GM23338 (cell line): ENCODE measurements at regions not wholly inside any gene's neighbourhood (a gene's known extent, or its start where the extent isn't known, plus 50 kb on each side); places are given as distances from the start of the nearest gene placed in this dataset.

Source experiments
- ATAC-seq: fragments of 200-7000 bp; cut with Tn5 transposase; 3 replicates; pipeline ENCODE4 v1.9.1; 2020
- DNase-seq: peaks from one replicate; pipeline ENCODE4 v3.0.0-alpha.2; 2015; ENCODE audit warnings: low spot score
- H2AFZ ChIP-seq: fragments of 200-600 bp; sonication (generic); 2 replicates; pipeline ENCODE4 v1.8.0; 2016; ENCODE audit warnings: antibody characterized with exemption, mild to moderate bottlenecking, moderate library complexity
- H3F3A ChIP-seq: fragments of 200-600 bp; sonication (generic); replicated peaks from 2 replicates; pipeline ENCODE4 v1.8.0; 2017; ENCODE audit warnings: antibody characterized with exemption, mixed run types, low read depth
- H3K27ac ChIP-seq: fragments of 200-600 bp; sonication (generic); 2 replicates; pipeline ENCODE4 v1.6.1; 2016; ENCODE audit warnings: low read depth
- H3K27me3 ChIP-seq: fragments of 200-600 bp; sonication (generic); 2 replicates; pipeline ENCODE4 v1.8.0; 2016; ENCODE audit warnings: mild to moderate bottlenecking, mixed run types, moderate library complexity; ENCODE audit not compliant: insufficient read depth
- H3K36me3 ChIP-seq: fragments of 200-600 bp; sonication (generic); 2 replicates; pipeline ENCODE4 v1.8.0; 2016; ENCODE audit warnings: mild to moderate bottlenecking; ENCODE audit not compliant: insufficient read depth
- H3K4me1 ChIP-seq: fragments of 200-600 bp; sonication (generic); 2 replicates; pipeline ENCODE4 v1.8.0; 2016; ENCODE audit warnings: mild to moderate bottlenecking, moderate library complexity; ENCODE audit not compliant: insufficient read depth
- H3K4me2 ChIP-seq: fragments of 200-600 bp; sonication (generic); 2 replicates; pipeline ENCODE4 v1.7.1; 2017; ENCODE audit warnings: mixed run types
- H3K4me3 ChIP-seq: fragments of 200-600 bp; sonication (generic); 2 replicates; pipeline ENCODE4 v1.6.1; 2016; ENCODE audit warnings: mixed run types
- H3K79me2 ChIP-seq: fragments of 200-600 bp; sonication (generic); replicated peaks from 2 replicates; pipeline ENCODE4 v1.8.0; 2017; ENCODE audit warnings: mild to moderate bottlenecking; ENCODE audit not compliant: insufficient read depth
- H3K9me2 ChIP-seq: fragments of 200-600 bp; sonication (generic); 2 replicates; pipeline ENCODE4 v1.8.0; 2017; ENCODE audit not compliant: insufficient read depth
- H4K20me1 ChIP-seq: fragments of 200-600 bp; sonication (generic); replicated peaks from 2 replicates; pipeline ENCODE4 v1.8.0; 2017; ENCODE audit warnings: mild to moderate bottlenecking; ENCODE audit not compliant: insufficient read depth
- H3K27ac Mint-ChIP-seq: 2 replicates; pipeline ENCODE4 v1.8.0; 2020; ENCODE audit warnings: inconsistent platforms, mild to moderate bottlenecking, moderate library complexity, mixed read lengths
- H3K27me3 Mint-ChIP-seq: 3 replicates; pipeline ENCODE4 v1.8.0; 2022; ENCODE audit warnings: low read depth, mild to moderate bottlenecking, moderate library complexity, mixed read lengths, inconsistent platforms; ENCODE audit not compliant: insufficient read depth, poor library complexity
- H3K36me3 Mint-ChIP-seq: 3 replicates; pipeline ENCODE4 v1.8.0; 2021; ENCODE audit warnings: low read depth, mild to moderate bottlenecking, inconsistent platforms, moderate library complexity, mixed read lengths
- H3K4me1 Mint-ChIP-seq: 3 replicates; pipeline ENCODE4 v1.8.0; 2020; ENCODE audit warnings: mild to moderate bottlenecking, inconsistent platforms, mixed read lengths
- H3K4me3 Mint-ChIP-seq: 3 replicates; pipeline ENCODE4 v1.8.0; 2021; ENCODE audit warnings: moderate library complexity, mild to moderate bottlenecking, inconsistent platforms, mixed read lengths
- H3K9me3 Mint-ChIP-seq: 3 replicates; pipeline ENCODE4 v1.8.0; 2020; ENCODE audit warnings: moderate library complexity, mild to moderate bottlenecking, inconsistent platforms, mixed read lengths
- EZH2 ChIP-seq: fragments of 200-600 bp; sonication (generic); IDR thresholded peaks from one replicate; pipeline ENCODE4 v1.8.0; 2017; ENCODE audit warnings: antibody characterized with exemption, mild to moderate bottlenecking, low read depth; ENCODE audit not compliant: unreplicated experiment
- EZH2phosphoT487 ChIP-seq: fragments of 200-600 bp; sonication (generic); IDR thresholded peaks from one replicate; pipeline ENCODE4 v1.8.1; 2018; ENCODE audit warnings: antibody characterized with exemption; ENCODE audit not compliant: unreplicated experiment
- NANOG ChIP-seq: IDR thresholded peaks from 2 replicates; pipeline ENCODE4 v1.6.1; 2016; ENCODE audit warnings: antibody characterized with exemption, borderline replicate concordance
- POLR2AphosphoS5 ChIP-seq: IDR thresholded peaks from 2 replicates; pipeline ENCODE4 v1.6.1; 2016; ENCODE audit warnings: antibody characterized with exemption, low read depth
- STAT1 ChIP-seq: IDR thresholded peaks from one replicate; pipeline ENCODE4 v1.6.1; 2016; ENCODE audit warnings: antibody characterized with exemption; ENCODE audit not compliant: unreplicated experiment
- ZNF114 ChIP-seq: fragments of 250-450 bp; sonication (Bioruptor Pico); IDR thresholded peaks from 2 replicates; pipeline ENCODE4 v1.5.0; 2020; ENCODE audit warnings: mild to moderate bottlenecking, moderate library complexity
- TF ChIP-seq, protein P1 (sequence below), 2 experiments: fragments of 200-600 bp in 1 of 2; sonication (generic) in 1 of 2; conservative IDR thresholded peaks; 2 replicates each; pipeline versions ENCODE4 v1.5.1 to v1.6.1; 2016 to 2017; ENCODE audit warnings: antibody characterized with exemption in 2 of 2, low read depth in 2 of 2, mild to moderate bottlenecking in 2 of 2, moderate library complexity in 1 of 2
- TF ChIP-seq, protein P2 (sequence below): fragments of 250-450 bp; sonication (Bioruptor Pico); IDR thresholded peaks from 2 replicates; pipeline ENCODE4 v1.5.0; 2020; ENCODE audit warnings: mild to moderate bottlenecking, moderate library complexity
- TF ChIP-seq, protein P3 (sequence below): IDR thresholded peaks from 2 replicates; pipeline ENCODE4 v1.6.1; 2016; ENCODE audit warnings: antibody characterized with exemption

DNA sequence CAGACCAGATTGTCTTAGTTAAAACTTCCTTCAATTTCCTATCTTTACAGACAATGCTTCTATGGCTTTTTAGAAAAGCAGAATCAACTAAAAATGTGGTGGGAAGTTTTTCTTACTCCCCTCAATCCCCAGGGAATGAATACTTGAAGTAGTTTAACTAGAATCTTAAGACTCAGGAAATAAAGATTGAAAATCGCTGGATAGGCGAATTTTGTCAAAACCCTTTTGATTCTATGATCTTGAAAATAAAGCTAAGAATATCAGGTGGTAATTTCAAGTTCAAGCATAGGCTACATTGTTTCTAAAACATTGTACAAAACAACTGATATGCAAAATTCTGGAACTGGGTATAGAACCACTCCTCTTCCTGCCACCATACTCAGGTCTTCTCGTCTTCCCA, 276.5 kb upstream of the GK2 start:
- TF ChIP-seq ZNF114 (CRISPR knock-in tag) (no peak), STAT1 (no peak), NANOG (no peak), EZH2phosphoT487 (no peak), EZH2 (no peak)
- H3K4me3 Mint-ChIP-seq = no peak overlapping the region

DNA sequence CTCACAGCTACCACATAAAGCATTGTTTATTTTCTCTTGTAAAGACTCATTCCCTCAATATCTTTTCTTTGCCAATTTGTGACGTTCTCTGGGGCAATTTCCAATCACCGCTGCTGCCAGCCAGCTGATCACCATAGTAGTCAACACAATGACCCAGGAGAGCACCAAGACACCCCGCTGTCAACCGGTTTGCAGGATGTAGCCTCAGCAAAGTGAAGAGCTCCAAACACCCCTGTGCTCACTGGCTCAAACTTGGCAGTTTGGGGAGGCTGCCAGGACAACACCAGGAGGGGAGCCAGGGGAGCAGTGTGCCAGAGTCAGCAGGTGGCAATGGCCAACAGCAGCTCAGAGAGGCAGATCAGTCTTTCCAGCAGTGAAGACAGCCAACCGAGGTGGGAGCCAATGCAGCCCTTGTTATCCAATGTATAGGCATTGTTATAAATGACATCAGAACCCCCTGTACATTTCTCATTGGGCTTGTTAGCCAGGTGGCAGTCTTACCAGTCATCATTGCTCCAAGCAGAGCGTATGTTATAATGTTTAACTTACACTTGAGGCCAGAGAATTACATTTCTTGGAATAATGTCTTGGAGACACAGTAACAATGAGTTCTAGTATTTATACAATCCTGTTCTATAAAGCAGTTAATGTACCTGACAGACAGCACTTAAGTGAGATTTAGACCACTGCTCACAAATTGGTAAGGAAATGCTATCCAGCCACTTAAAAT, 274.9 kb upstream of the GK2 start:
- peak; percentile 49 for ATAC-seq
- Histone ChIP-seq H3K4me3 (no peak overlapping the region), H4K20me1 (no peaks in the 10 kb centered on the region), H3K4me1 (no peaks in the 10 kb centered on the region), H3K27ac (no peak overlapping the region), H3K9me2 (no peaks in the 10 kb centered on the region; the same call in 1 of the 2 replicates), H3K27me3 (no peaks in the 10 kb centered on the region), H3K79me2 (no peaks in the 10 kb centered on the region), H3K36me3 (no peaks in the 10 kb centered on the region), H3K4me2 (no peak overlapping the region), H3F3A (no peaks in the 10 kb centered on the region), H2AFZ (no peak overlapping the region)
- Mint-ChIP-seq H3K4me1 (peaks cover 4% of the 10 kb centered on the region; the same call in 2 of the 3 replicates), H3K36me3 (no peaks in the 10 kb centered on the region), H3K9me3 (no peaks in the 10 kb centered on the region), H3K4me3 (no peak overlapping the region), H3K27me3 (no peaks in the 10 kb centered on the region), H3K27ac (no peak overlapping the region)
- DNase-seq = no peak
- TF ChIP-seq, protein P1, sequence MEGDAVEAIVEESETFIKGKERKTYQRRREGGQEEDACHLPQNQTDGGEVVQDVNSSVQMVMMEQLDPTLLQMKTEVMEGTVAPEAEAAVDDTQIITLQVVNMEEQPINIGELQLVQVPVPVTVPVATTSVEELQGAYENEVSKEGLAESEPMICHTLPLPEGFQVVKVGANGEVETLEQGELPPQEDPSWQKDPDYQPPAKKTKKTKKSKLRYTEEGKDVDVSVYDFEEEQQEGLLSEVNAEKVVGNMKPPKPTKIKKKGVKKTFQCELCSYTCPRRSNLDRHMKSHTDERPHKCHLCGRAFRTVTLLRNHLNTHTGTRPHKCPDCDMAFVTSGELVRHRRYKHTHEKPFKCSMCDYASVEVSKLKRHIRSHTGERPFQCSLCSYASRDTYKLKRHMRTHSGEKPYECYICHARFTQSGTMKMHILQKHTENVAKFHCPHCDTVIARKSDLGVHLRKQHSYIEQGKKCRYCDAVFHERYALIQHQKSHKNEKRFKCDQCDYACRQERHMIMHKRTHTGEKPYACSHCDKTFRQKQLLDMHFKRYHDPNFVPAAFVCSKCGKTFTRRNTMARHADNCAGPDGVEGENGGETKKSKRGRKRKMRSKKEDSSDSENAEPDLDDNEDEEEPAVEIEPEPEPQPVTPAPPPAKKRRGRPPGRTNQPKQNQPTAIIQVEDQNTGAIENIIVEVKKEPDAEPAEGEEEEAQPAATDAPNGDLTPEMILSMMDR (conservative IDR thresholded peaks at IDR 0.05; ENCODE audit: low read depth in 2 of 2) = no peak
- no peak for TF ChIP-seq ZNF114 (CRISPR knock-in tag)
- no peak for TF ChIP-seq STAT1
- TF ChIP-seq, protein P2, sequence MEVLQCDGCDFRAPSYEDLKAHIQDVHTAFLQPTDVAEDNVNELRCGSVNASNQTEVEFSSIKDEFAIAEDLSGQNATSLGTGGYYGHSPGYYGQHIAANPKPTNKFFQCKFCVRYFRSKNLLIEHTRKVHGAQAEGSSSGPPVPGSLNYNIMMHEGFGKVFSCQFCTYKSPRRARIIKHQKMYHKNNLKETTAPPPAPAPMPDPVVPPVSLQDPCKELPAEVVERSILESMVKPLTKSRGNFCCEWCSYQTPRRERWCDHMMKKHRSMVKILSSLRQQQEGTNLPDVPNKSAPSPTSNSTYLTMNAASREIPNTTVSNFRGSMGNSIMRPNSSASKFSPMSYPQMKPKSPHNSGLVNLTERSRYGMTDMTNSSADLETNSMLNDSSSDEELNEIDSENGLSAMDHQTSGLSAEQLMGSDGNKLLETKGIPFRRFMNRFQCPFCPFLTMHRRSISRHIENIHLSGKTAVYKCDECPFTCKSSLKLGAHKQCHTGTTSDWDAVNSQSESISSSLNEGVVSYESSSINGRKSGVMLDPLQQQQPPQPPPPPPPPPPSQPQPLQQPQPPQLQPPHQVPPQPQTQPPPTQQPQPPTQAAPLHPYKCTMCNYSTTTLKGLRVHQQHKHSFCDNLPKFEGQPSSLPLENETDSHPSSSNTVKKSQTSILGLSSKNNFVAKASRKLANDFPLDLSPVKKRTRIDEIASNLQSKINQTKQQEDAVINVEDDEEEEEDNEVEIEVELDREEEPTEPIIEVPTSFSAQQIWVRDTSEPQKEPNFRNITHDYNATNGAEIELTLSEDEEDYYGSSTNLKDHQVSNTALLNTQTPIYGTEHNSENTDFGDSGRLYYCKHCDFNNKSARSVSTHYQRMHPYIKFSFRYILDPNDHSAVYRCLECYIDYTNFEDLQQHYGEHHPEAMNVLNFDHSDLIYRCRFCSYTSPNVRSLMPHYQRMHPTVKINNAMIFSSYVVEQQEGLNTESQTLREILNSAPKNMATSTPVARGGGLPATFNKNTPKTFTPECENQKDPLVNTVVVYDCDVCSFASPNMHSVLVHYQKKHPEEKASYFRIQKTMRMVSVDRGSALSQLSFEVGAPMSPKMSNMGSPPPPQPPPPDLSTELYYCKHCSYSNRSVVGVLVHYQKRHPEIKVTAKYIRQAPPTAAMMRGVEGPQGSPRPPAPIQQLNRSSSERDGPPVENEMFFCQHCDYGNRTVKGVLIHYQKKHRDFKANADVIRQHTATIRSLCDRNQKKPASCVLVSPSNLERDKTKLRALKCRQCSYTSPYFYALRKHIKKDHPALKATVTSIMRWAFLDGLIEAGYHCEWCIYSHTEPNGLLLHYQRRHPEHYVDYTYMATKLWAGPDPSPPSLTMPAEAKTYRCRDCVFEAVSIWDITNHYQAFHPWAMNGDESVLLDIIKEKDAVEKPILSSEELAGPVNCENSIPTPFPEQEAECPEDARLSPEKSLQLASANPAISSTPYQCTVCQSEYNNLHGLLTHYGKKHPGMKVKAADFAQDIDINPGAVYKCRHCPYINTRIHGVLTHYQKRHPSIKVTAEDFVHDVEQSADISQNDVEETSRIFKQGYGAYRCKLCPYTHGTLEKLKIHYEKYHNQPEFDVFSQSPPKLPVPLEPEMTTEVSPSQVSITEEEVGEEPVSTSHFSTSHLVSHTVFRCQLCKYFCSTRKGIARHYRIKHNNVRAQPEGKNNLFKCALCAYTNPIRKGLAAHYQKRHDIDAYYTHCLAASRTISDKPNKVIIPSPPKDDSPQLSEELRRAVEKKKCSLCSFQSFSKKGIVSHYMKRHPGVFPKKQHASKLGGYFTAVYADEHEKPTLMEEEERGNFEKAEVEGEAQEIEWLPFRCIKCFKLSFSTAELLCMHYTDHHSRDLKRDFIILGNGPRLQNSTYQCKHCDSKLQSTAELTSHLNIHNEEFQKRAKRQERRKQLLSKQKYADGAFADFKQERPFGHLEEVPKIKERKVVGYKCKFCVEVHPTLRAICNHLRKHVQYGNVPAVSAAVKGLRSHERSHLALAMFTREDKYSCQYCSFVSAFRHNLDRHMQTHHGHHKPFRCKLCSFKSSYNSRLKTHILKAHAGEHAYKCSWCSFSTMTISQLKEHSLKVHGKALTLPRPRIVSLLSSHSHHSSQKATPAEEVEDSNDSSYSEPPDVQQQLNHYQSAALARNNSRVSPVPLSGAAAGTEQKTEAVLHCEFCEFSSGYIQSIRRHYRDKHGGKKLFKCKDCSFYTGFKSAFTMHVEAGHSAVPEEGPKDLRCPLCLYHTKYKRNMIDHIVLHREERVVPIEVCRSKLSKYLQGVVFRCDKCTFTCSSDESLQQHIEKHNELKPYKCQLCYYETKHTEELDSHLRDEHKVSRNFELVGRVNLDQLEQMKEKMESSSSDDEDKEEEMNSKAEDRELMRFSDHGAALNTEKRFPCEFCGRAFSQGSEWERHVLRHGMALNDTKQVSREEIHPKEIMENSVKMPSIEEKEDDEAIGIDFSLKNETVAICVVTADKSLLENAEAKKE (CRISPR knock-in tag) = no peak
- TF ChIP-seq, protein P3, sequence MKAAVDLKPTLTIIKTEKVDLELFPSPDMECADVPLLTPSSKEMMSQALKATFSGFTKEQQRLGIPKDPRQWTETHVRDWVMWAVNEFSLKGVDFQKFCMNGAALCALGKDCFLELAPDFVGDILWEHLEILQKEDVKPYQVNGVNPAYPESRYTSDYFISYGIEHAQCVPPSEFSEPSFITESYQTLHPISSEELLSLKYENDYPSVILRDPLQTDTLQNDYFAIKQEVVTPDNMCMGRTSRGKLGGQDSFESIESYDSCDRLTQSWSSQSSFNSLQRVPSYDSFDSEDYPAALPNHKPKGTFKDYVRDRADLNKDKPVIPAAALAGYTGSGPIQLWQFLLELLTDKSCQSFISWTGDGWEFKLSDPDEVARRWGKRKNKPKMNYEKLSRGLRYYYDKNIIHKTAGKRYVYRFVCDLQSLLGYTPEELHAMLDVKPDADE = no peak
- no peak for TF ChIP-seq POLR2AphosphoS5

More for the DNA sequence above, 276.5 kb upstream of the GK2 start:
- Mint-ChIP-seq H3K27ac (no peak overlapping the region), H3K27me3 (no peaks in the 10 kb centered on the region), H3K9me3 (no peaks in the 10 kb centered on the region), H3K36me3 (no peaks in the 10 kb centered on the region), H3K4me1 (peaks cover 4% of the 10 kb centered on the region; the same call in 2 of the 3 replicates)
- Histone ChIP-seq H2AFZ (peak overlapping the region; percentile 43; the same call in 1 of the 2 replicates), H3K27ac (no peak overlapping the region), H3K4me2 (no peak overlapping the region), H3K4me1 (no peaks in the 10 kb centered on the region), H3K79me2 (no peaks in the 10 kb centered on the region), H3K36me3 (no peaks in the 10 kb centered on the region), H4K20me1 (no peaks in the 10 kb centered on the region), H3K4me3 (no peak overlapping the region), H3F3A (no peaks in the 10 kb centered on the region), H3K9me2 (no peaks in the 10 kb centered on the region; the same call in 1 of the 2 replicates), H3K27me3 (no peaks in the 10 kb centered on the region)
- ATAC-seq (no peak), DNase-seq (no peak)
